HG02759 (cell line): ENCODE measurements at regions not wholly inside any gene's neighbourhood (a gene's known extent, or its start where the extent isn't known, plus 50 kb on each side); places are given as distances from the start of the nearest gene placed in this dataset.
"Not testable (repeated sequence)": the region's sequence is repeated elsewhere in the genome, so short reads cannot be mapped to it uniquely, and the experiment has no call there.

Experiments used
- ATAC-seq: cut with Tn5 transposase; IDR thresholded peaks from one replicate; pipeline ENCODE4 v1.9.1; 2021; ENCODE audit warnings: mild to moderate bottlenecking, moderate library complexity; ENCODE audit not compliant: unreplicated experiment

DNA sequence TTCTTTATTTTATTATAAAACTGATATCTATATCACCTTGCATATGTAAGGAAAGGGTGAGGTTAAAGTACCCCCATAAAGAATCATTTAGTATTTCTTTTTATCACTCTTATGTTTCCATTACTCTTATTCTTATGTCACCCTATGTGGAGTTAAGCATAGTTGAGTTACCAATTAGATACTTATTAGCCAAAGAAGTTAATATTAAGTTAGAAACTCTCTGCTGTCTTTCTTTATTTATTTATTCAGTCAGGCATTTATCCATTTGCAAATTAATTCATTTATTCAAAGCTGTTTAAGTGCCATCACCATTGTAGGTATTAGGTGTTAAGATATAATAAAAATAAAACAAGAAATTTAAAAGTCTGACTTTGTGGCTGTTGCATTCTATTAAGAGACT lies 1279.1 kb upstream of the CITED2 start:
- ATAC-seq, result no peak

DNA sequence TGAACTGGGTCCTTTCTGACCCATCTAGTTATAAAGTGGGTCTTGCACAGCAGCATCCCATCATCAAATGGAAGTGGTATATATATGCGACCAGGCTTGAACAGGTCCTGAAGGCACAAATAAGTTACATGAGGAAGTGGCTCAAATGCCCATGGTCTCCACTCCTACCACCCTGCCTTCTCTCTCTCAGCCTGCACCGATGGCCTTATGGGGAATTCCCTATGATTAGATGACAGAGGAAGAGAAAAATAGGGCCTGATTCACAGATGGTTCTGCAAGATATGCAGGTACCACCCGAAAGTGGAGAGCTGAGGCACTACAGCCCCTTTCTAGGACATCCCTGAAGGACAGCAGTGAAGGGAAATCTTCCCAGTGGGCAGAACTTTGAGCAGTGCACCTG lies 1275.1 kb upstream of the CITED2 start:
- not testable (repeated sequence) for ATAC-seq

- ATAC-seq, result not testable (repeated sequence)
Measured at GRCh38 chr6:140647322-140647721, 1272.9 kb upstream of the CITED2 start.

DNA sequence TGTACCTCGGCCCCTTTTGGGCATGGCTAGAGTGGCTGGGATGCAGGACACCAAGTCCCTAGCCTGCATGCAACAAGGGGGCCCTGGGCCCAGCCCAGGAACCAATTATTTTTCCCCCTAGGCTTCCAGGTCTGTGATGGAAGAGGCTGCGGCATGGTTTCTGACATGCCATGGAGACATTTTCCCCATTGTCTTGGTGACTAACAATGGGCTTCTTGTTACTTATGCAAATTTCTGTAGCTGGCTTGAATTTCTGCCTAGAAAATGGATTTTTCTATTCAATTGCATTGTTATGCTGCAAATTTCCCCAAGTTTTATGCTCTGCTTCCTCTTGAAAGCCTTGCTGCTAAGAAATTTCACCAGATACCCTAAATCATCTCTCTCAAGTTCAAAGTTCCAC lies 1269.6 kb upstream of the CITED2 start:
- no peak for ATAC-seq

- ATAC-seq, result peak; percentile 77
Measured at GRCh38 chr6:140641412-140641811, 1267.0 kb upstream of the CITED2 start.

GRCh38 chr6:140636908-140637402 lies 1262.5 kb upstream of the CITED2 start:
- peak; percentile 12 for ATAC-seq

DNA sequence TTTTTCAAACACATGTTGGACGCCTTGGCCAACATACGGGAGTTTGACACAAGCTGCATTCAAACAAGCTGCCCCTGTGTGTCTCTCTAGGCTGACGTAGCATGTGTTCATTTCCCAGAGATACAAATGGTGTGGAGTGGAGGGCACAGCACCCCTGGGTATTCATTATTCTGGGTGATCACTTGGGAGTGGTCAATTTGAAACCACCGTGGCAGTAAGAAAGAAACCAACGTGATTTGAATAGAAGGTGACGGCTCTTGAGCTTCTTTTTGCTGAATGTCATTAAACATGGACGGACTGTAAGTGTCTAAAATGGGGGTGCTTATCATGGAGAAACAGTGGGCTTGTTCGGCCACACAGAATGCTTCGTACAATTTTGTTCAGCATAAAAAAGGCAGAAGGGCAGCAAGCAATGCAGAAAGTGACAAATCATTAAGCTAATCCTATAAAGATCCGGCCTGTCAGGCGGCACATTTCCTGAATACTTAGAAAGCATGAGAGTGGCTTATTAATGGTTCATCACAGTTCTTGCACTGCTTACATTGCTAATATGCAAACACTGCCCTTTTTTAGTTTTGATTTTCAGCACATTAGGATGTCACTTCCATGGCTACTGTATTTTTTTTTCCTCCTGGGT lies 1261.9 kb upstream of the CITED2 start:
- peak; percentile 61 for ATAC-seq

DNA sequence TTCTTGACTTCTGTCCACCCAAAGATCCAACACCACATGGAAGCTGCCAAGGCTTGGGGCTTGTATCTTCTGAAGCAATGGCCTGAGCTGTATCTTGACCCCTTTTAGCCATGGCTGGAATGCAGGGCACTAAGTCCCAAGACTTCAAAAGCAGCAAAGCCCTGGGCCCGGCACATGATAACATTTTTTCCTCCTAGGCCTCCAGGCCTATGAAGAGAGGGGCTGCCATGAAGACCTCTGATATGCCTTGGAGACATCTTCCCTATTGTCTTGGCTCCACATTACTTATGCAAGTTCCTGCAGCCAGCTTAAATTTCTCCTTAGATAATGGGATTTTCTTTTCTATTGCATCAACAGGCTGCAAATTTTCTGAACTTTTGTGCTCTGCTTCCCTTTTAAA lies 1252.6 kb upstream of the CITED2 start:
- no peak for ATAC-seq

DNA sequence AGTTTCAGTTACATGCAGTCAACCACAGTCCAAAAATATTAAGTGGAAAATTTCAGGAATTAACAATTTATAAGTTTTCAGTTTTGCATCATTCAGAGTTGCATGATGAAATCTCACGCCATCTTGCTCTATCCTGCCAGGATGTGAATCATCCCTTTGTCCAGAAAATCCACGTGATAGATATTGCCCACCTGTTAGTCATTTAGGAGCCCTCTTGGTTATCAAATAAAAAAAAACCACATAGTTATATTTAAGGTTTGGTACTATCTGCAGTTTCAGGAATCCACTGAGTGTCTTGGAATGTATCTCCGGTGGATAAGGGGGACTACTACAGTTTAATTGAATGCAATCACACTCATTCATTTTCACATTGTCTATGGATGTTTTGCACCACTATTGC lies 1249.0 kb upstream of the CITED2 start:
- no peak for ATAC-seq

DNA sequence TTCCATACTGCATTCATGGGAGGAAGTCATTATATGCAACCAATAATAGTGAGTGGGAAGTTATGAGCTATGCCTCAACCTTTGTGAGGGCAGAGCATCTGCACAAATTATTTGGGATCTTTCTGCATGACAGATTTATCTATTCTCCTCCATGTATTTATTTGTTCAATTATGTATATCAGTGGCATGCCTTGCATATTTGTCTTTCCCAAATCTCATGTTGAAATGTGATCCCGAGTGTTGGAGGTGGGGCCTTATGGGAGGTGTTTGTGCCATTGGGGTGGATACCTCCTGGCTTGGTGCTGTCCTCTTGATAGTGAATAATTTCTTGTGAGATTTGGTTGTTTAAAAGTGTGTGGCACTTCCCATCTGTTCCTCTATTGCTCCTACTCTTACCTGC lies 1246.0 kb upstream of the CITED2 start:
- no peak for ATAC-seq

- no peak for ATAC-seq
Measured at GRCh38 chr6:140609956-140610355, 1235.5 kb upstream of the CITED2 start.

DNA sequence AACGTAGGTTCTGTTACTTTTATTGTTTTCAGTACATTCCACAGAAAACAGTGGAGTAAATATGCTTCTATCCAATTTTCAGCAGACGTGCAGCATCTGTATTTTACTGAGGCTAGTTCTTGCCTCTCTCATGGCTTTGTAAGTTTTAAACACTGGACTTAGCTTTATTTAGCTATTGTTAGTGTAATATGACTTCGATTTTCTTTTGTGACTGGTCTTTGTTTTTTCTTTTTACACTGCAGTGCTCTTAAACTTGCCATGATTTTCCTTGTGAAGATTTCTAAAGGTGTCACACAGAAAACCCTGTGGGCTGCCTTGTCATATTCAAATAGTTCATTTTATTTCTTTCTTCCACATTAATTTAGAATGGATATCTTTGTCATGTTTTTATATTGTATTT lies 1234.9 kb upstream of the CITED2 start:
- no peak for ATAC-seq

GRCh38 chr6:140604786-140605185 lies 1230.3 kb upstream of the CITED2 start:
- ATAC-seq, result no peak

DNA sequence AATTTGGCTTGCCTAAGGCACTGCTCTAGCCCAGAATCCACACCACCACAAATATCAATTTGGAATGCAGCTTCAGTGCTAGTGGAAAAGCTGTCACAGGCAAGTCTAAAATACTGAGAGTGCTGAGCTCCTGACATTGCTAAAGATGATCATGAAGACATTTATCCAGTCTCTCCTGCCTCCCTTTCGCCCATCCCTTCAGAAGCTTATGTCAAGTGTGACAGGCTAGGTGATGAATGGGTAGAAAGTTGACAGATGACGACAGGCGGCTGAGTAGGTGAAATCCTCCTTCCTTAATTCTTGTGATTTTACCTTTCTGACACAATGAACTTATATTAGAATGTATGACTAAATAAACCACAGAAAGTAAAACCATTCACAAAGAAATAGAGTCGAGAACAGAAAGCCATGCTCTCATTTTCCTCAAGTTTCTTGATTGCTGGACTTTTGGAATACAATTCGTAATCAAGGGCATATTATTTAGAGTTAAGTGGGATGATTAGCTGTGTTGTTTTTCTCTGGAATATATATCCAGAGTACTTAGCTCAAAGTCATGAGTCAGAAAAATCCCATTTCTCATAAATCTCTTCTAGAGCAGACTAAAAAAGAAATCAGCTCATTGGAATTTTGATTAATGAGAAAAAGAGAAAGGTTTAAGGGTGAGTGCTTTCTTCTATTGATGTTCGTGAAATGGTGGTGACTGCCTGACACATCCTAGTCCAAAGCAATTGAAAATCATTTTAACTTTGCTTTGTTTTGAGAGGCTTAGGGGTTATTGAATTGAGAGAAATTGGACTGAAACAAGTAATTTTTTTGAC lies 1228.2 kb upstream of the CITED2 start:
- no peak for ATAC-seq

- no peak for ATAC-seq
Measured at GRCh38 chr6:140601021-140601808, 1226.8 kb upstream of the CITED2 start.

DNA sequence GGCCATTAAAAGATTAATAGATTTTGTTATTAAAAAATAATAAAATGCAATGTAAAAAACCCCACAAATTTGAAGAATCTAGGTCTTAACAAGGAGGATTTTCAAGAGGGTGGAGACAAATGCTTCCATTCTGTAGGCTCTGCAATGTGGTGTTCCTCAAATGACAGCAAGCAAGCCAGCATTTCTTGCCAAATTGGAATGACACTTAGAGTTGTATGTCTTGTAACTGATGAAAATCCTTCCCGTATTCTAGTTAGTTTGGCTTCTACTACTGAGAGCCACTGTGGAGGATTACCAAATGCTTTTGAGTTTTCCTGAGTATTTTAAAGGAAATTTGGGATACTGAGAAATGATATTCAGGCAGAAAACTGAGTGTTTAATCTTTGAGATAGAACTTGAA lies 1225.5 kb upstream of the CITED2 start:
- ATAC-seq, result no peak

DNA sequence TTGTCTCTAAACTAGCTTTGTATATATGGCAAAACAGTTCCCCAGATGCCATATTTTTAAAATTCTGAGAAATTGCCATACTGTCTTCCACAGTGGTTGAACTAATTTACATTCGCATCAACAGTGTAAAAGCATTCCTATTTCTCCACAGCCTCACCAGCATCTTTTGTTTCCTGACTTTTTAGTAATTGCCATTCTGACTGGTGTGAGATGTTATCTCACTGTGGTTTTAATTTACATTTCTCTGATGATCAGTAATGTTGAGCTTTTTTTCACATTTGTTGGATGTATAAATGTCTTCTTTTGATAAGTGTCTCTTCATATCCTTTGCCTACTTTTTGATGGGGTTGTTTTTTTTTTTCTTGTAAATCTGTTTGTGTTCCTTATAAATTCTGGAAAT lies 1222.7 kb upstream of the CITED2 start:
- ATAC-seq, result no peak

DNA sequence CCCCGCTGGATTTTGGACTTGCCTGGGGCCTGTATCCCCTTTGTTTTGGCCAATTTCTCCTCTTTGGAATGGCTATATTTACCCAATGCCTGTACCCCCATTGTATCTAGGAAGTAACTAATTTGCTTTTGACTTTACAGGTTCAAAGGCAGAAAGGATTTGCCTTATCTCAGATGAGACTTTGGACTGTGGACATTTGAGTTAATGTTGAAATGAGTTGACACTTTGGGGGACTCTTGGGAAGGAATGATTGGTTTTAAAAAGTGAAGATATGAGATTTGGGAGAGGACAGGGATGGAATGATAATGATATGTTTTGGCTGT lies 1220.3 kb upstream of the CITED2 start:
- no peak for ATAC-seq

DNA sequence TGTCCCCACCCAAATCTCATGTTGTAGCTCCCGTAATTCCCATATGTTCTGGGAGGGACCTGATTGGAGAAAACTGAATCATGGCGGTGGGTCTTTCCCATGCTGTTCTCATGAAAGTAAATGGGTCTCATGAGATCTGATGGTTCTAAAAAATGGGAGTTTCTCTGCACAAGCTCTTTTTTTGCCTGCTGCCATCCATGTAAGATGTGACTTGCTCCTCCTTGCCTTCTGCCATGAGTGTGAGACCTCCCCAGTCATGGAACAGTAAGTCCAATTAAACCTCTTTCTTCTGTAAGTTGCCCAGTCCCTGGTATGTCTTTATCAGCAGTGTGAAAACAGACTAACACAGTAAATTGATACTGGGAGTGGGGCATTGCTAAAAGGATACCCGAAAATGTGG lies 1218.4 kb upstream of the CITED2 start:
- ATAC-seq, result no peak

DNA sequence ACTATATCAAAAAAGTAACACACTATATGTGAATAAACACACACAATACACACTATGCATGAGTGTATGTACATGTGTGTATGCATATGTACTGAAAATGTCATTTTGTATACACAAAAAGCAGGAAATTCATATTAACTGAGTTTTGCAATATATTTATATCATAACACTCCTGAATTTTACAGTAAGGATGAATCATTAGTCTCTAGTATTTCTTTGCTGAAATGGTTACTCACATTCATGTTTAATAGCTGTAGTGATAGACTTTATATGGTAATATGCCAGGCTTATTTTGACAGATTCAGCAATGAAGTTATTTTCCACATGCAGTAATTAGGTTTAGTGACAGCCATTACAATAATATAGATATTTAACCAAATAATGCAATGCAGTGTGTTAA lies 1216.2 kb upstream of the CITED2 start:
- ATAC-seq, result no peak

DNA sequence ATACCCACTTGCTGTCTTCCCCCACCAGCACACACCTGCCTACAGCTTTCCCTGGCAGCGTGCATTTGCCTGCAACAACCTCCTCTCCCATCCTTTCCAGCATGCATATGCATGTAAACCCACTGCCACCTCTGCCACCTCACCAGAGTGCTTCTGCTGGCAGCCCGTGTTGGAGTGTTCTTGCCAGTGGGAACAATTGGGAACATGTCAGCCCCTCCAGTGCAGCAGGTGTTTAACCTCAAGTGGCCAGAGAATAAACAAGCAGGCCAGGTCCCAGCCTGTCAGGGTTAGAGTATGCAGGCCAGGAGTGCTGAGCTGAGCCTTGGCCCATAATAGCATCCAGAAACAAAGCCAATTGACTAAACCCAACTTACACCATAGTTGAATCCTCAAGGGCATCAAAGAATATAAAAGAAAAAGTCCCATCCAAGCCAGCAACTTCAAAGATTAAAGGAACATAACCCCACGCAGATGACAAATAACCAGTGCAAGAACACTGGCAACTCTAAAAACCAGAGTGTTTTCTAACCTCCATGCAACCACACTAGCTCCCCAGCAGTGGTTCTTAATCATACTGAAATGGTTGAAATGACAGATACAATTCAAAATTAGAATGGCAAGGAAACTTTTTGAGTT lies 1212.1 kb upstream of the CITED2 start:
- peak; percentile 94 for ATAC-seq
